GM12878 (cell line): ENCODE measurements at regions not wholly inside any gene's neighbourhood (a gene's known extent, or its start where the extent isn't known, plus 50 kb on each side); places are given as distances from the start of the nearest gene placed in this dataset.

Source experiments
- ATF7 ChIP-seq: fragments of 450-650 bp; IDR thresholded peaks from 2 replicates; pipeline ENCODE4 v1.6.1; 2016; ENCODE audit warnings: low read depth, mild to moderate bottlenecking
- EZH2 ChIP-seq: IDR thresholded peaks from 2 replicates; pipeline ENCODE4 v1.6.1; 2012; ENCODE audit warnings: low read depth, mild to moderate bottlenecking, control low read depth, inconsistent platforms, low read length, borderline replicate concordance; ENCODE audit not compliant: control insufficient read depth
- GABPA ChIP-seq: IDR thresholded peaks from 2 replicates; pipeline ENCODE4 v1.6.1; 2014; ENCODE audit warnings: antibody characterized with exemption, low read depth, mild to moderate bottlenecking, inconsistent platforms
- IKZF1 ChIP-seq: fragments of 450-650 bp; conservative IDR thresholded peaks from 2 replicates; pipeline ENCODE4 v1.6.1; 2017; ENCODE audit warnings: antibody characterized with exemption, mild to moderate bottlenecking
- KAT2A ChIP-seq: conservative IDR thresholded peaks from 2 replicates; pipeline ENCODE4 v1.6.1; 2011; ENCODE audit warnings: low read depth, low read length; ENCODE audit not compliant: control insufficient read depth
- MAX ChIP-seq: IDR thresholded peaks from 2 replicates; pipeline ENCODE4 v1.6.1; 2012; ENCODE audit warnings: low read depth, low read length, improper control_type of control experiment
- PKNOX1 ChIP-seq: fragments of 450-650 bp; IDR thresholded peaks from 2 replicates; pipeline ENCODE4 v1.6.1; 2016; ENCODE audit warnings: mild to moderate bottlenecking
- POLR2AphosphoS2 ChIP-seq: IDR thresholded peaks from 2 replicates; pipeline ENCODE4 v1.6.1; 2011; ENCODE audit warnings: low read depth, mild to moderate bottlenecking, low read length, improper control_type of control experiment, moderate library complexity
- REST ChIP-seq: IDR thresholded peaks from 2 replicates; pipeline ENCODE4 v1.6.1; 2012; ENCODE audit warnings: mild to moderate bottlenecking, low read depth, low read length
- ZNF217 ChIP-seq: fragments of 450-650 bp; IDR thresholded peaks from 2 replicates; pipeline ENCODE4 v1.6.1; 2017; ENCODE audit warnings: antibody characterized with exemption, mild to moderate bottlenecking

GRCh38 chr13:50646070-50646469 is 197.4 kb downstream of the DLEU7 start (continued):
- TF ChIP-seq PKNOX1: no peak
- no peak for TF ChIP-seq IKZF1
- no peak for TF ChIP-seq POLR2AphosphoS2
- no peak for TF ChIP-seq EZH2
- no peak for TF ChIP-seq GABPA
- TF ChIP-seq MAX: no peak
- TF ChIP-seq KAT2A: no peak
- TF ChIP-seq REST: no peak
- no peak for TF ChIP-seq ZNF217
- TF ChIP-seq ATF7: no peak
